SKM-1 treated with dmso at 0.1 percent for 144 hours (cell line): ENCODE measurements at regions not wholly inside any gene's neighbourhood (a gene's known extent, or its start where the extent isn't known, plus 50 kb on each side); places are given as distances from the start of the nearest gene placed in this dataset.

ENCODE experiments used
- DNase-seq: peaks from one replicate; lab custom pipeline; 2025; ENCODE audit not compliant: unreplicated experiment; lab: John Stamatoyannopoulos, UW

DNA sequence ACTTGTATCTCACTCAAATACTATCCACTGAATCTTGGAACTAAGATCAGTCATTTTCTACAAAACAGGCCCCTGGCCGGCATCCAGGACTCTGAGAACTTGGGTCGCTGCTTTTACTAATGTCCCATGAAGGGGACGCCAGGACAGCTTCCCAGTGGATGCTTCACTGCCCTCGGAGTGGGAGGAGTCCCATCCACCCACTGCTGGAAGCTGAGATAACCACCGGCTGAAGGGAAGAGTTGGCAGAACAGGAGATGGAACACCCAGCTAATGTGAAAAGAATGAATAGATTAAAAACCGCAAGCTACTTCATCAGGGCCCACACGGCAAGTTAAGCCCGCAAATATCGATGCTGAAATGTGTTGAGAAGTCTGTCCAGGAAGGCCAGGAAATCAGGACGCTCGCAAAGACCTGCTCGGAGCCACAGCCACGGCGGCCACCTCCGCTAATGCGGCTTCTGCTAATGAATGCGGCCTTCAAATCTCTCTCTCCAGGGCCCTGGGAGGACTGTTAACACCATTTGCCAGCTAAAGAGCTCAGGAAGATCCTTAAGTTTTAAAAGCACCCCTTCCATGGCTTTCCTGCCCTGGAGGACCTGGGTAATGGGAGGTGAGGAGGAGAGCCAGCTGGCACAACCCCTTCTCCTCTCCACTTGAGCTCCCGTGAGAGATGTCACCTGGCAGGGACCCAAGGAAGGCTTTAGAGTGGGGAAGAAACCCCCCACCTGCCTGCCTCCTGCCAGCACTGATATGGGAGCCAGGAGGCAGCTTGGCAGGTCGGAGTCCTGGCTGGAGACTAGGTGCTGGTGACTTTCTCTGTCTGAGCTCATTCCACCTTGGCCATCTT lies 226.6 kb upstream of the RPL38 start:
- DNase-seq: no peak

DNA sequence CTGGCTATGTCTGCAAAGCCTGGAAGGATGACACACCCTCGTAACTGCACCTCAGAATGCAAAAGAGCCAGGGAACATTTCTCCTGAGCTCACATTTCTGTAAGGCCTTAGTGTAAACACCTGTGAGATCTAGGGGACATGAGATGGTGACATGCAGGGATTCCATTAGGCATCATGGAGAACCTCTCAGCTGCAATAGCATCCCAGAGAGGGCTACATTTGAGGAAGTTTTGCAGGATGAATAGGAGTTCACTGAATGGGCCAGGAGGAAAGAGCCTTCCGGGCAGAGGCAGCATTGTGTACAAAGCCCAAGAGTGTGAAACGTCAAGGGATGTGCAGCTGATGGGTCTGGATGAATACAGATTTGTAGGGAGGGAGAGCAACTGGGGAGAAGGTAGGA lies 223.0 kb upstream of the RPL38 start:
- DNase-seq: no peak

DNA sequence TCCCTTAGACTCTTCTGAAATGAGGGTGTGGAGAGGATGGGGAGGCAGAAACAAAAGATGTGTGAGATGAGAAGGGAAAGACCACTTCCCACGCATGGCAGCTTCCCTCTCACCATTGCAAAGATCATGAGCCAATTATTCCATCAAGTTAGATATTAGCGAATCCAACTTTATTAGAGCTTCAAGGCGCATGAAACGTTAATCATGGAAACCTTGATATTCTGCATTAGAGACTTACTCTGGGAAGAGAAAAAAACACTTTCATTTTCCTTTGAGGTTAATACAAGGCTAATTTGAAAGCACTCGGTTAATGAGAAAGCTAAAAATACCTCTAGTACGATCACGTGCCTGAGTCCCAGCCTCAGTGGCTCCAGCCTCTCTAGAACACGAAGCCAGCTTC lies 220.6 kb upstream of the RPL38 start:
- DNase-seq: no peak

DNA sequence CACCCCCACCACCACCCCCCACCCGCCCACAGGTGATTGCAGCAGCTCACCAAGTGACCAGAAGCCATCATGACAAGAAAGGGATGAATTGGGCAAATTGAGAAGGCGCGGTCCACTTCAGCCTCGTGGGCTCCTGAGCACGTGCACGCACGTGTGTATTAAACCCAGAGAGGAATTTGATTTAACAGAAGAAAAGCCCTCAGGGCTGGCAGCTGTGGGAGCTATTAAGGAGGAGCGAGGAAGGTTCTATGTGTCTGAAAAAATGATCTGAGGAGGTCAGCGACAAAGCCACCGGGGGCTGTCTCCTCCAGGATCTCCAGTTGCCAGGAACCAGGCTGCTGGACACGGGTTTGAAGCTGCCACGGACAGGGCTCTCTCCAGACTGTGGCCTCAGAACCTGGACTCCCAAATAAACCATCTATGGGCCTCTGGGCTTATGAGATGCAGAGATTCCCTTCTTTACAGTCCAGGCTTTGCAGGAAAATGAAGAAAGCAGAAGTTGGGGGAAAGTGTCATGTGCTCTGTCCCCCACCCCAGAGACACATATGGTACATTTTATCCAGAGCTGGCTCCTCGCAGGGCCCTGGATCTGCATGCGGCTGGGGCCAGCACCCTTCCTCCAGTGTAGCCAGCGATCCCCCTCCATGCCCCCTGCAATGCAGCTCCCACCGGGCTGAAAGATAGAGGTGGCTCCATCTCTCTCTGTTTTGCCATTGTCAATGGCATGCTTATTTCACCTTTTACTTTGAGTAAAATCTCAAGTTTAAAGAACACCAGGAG lies 219.7 kb upstream of the RPL38 start:
- no peak for DNase-seq

DNA sequence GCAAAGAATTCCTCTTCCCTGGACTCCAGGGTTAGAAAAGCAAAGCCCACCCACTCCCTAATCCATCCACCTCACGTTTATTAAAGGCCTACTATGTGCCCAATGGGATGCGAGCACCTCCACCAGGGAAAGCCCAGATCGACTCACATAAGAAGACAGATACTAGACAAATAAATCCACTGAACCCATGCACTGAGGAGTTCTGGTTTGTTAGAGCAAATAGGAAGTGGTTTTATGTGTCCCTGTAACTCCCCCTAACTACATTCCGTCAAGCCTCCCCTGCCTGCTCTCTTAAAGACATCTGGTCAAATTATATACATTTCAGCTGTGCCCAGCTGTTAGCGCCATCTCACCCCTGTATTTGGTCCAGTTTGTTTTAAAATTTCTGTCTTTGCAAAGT lies 218.5 kb upstream of the RPL38 start:
- DNase-seq: peak; percentile 25

DNA sequence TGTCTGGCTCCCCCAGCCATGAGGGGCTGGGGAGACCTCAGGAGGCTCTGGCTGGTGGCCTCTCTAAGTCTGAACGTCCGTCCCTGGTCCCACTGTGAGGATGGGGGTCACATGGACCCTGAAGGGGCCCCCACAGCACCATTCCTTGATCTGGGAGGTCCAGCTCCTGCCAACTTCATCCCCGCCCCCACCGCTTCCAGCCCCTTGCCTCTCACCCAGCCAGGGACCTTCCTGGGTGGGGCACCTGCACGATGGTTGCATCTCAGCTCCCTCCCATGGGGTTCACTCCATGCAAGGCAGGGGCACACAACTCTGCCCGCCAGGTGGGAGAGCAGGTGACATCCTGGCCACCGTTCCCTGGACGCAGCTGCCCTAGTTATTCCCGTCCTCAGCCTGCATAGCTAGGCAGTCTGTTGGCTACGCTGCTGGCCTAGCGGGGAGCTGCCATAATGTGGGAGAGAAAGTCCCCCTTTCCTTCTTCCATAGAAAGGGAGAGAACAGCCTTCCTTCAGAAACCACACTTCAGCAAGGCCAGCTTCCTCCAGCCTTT lies 217.9 kb upstream of the RPL38 start:
- no peak for DNase-seq

DNA sequence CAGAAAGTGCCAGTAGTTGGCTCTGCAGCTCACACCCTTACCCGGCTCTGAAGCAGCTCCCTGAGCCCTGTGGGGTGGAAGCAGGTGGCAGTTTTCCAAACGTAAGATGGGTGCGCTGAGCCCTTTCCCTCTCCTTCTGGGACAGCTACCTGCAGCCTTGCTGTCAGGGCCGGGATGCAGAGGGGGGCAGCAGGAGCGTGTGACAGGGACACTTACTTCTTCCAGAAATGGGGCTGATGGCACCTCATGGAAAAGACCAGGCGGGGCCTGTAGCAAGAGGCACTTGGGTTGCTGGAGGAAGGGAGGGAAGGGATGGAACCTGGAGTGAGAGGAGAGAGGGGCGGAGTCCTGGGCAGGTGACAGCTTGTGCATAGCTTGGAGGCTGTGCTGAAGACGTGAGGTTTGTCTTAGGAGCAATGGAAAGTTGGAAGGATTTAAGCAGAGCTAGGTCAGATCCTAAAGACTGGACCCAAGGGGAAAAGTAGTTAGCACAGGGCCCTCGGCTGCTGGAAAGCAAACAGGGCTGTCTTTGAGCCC lies 216.8 kb upstream of the RPL38 start:
- DNase-seq: no peak

DNA sequence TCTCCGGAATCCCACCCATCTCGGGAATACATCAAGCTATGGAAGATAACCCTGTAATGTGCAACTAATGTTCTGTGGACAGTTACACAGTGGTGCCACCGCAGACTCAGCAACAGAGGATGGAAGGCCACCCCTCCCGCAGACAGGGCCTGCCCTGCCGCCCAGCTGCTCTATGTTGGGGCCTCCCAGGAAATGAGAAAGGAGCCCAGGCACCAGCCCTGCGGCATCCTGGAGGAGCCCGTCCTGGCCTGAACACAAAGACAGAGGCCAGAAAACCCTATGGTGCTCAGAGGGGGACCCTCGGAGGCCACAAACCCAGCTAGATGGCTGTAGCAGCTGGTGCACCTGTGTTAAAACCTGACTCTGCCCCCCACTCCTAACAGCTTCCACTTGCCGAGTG lies 216.1 kb upstream of the RPL38 start:
- no peak for DNase-seq

DNA sequence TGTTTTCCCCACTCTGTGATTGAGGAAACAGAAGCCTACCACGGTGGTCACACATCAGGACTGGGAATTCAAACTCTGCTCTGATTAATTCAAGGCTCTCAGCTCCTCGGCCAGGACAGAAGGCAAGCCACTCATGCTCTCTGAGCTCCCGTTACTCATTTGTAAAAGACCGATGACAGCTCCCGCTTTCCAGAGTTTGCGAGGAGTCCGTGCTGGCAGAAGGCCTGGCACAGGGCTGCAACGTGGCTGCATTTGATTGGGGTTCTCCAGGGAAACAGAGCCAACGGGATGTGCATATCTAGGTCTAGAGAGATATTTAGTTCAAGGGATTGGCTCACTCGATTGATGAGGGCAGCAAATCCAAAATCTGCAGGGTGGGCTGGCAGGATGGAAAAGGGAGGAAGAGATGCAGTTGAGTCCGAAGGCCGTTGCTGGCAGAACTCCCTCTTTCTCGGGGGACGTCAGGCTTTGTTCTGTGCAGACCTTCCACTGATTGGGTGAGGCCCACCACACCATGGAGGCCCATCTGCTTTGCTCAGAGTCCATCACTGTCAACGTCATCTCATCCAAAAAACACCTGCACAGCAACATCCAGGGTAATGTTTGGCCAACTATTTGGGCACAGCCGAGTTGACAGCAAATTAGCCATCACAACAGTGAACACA lies 215.5 kb upstream of the RPL38 start:
- DNase-seq: no peak

DNA sequence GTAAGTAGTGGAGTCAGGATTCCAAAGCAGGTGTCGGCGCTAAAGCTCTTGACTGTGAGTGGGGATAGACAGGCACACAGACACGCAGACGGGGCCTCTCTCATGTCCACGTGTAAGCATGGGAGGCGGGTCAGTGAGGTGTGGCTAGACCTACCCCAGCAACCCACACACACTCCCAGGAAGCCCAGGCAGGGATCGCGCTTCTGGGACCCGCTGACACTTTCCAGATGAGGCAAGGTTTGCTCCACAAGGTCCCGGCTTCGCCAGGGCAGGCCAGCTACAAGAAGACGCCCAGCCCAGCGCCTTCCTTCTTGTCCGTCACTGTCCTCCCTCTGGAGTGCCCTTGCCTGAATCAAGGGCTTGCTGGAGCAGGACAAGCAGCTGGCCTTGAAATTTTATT lies 213.8 kb upstream of the RPL38 start:
- DNase-seq: no peak

DNA sequence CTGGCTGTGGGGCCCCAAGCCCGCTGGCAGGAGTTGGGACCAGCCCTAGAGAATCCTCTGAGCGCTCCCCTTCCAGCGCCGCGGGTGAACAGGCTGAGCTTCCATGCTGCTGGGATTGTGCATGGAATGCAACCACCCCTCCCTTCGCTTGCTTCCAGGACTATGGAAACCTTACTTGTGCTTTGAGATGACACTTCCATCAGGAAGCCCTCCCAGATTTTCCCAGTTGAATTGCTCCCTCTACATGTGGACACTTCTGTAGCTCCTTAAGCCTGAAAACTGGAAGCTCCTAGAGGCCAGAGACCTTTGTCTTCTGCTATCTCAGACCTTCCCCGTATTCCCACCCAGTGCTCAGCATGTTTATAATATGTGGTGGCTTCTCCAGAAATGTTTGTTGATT lies 213.2 kb upstream of the RPL38 start:
- no peak for DNase-seq

DNA sequence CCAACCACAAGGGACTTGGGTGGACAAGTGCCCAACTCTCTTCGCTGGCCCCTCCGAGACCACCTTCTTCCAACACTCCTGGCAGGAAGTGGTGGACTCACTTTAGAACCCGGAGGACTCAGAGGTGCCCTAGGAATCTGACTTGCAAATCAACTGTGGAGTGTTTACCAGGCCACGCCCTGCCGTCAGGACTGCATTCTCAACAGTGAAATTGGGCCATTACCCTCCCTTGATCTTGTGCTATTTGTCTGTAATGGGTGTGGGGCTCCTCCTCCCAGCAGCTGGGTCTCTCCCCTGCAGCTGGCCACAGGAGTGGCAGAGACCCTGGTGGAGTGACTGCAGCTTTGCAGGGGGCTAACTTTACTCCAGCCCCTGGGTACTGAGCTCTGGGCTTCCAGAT lies 212.2 kb upstream of the RPL38 start:
- DNase-seq: no peak

DNA sequence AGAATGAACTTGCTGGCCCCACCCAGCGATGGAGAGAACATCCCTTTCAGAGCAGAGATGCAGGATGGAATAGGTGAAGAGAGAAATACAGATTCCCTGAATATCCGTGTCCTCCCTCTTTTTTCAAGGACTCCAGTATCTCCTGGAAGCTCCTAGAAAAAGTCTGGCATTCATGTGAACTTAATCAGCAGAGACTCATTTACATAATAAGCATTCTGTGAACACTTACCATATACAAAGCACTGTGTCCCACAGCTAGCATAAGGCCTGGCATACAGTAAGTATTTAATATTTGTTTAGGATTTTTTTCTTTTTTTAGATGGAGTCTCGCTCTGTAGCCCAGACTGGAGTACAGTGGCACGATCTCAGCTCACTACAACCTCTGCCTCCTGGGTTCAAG lies 208.5 kb upstream of the RPL38 start:
- DNase-seq: no peak

DNA sequence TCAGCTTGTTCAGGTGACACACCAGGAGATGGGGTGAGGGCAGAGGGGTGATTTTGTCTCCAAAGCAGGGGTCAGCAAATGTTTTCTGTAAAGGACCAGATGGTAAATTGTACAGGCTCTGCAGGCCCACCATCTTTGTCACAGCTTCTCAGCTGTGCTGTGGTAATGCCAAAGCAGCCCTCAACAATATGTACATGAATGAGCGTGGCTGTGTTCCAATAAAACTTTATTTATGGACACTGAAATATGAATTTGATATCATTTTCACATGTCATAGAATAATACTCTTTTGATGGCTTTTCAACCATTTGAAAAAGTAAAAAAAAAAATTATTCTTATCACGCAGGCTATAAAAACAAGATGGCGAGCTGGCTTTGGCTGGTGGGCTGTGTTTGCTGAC lies 206.4 kb upstream of the RPL38 start:
- DNase-seq: no peak

DNA sequence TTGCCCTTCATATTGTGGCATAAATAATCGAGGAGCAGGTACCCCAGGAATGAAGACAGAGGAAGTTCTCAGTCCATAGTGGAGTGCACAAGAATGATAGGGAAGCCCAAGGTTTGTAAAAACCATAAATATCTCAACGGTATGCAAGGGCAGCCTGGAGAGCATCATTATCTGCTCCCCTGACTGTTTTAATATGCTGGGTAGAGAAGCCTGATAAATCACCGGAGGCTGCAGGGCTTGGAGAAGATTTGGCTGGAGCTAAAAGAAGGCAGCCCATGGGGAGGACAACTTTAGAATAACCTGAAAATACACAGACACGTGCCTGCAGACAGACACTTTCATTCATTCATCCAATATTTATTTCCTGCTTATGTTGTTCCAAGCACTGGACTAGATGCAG lies 205.2 kb upstream of the RPL38 start:
- no peak for DNase-seq

DNA sequence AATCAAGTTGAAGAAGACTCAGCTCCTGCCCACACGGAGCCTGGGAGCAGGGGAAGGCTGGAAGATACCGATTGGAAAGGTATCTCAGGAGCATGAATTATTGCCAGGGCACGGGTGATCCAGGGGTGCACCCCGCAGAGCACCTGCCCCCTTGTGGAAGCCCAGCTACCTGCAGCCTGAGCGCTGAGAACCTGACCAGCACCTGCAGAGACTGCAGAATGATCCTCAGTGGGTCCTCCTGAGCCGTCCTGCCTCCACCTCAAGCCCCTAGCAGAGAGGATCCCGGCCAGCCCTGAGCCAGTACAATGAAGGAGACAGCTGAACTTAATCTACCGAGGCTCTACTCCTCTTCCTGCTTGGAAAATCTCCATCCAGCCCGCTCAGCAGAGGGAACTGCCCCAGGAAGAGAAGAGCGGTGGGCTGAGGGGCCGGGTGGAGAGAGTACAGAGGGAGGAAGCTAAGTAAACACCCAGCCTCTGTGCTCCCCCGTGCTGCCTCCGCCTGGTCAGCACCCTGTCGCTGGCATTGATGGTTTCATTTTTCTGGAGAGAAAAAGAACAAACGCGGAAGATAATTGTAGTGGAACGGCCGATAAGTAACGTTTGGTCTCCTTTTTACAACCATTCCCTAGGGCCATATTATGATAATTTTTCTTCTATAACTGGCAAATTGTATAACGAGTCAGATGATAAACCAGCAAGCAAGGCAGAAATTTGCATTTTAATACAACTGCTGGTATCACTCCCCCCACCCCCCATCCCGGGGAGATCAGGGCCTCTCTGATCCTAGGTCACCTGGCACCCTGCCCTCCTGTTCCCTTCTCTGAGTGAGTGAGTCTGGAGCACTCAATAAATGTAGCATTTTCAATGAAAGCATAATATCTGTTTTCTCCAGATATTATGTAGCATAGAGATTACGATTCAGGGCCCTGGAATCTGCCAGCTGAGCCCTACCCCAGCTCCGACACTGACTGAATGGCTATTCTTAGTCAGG lies 204.5 kb upstream of the RPL38 start:
- peak; percentile 31 for DNase-seq

DNA sequence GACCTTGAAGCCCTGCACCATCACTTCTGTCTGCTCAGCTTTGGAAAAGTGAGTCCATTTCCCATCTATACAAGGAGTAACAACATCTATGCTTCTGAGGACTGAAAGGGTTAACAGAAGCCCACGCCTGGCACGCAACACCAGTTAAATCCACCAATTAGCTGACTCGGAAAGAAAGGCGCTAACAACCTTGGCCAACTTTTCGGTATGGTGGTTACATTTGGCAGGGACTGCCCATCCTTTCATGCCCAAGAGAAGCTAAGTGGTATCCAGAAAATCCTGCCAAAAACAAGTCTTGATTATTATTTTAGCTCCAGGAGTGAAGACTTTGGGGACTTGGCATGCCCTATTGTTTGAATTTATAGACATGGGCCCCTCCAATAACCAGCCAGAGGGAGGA lies 202.3 kb upstream of the RPL38 start:
- no peak for DNase-seq

DNA sequence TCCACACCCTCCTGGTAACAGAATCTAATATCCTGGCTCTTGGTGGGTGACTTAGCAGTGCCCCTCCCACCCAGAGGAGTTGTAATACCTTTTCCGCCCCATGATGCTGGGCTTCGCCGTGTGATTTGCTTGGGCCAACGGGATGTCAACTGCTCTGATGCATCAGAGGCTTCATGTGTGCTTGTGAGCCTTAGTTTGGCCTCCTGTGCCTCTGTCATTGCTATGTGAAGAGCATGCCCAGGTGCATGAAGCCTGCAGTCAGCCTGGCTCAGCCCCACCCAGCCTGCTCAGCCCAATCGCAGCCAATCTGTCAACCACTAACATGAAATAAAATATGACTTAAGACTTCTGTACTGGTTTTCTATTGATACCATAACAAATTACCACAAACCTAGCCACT lies 201.2 kb upstream of the RPL38 start:
- DNase-seq: no peak

DNA sequence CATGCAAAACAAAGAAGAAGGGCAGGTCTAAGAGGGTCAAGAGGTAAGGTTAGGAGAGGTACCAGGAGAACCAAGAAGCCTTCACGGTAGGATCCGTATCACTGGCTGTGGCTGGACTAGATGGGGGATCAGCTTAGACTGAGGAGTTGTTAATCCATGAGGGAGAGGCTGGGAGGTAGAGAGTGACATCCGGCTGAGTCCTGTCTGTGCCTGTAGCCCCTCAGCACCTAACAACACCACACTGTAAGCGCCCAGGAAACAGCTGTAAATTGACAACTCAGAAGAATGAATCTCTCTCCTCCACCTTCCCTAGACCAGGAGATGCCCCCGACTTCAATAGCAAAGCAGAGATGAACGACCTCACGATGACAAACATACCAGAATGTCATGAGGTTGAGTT lies 199.4 kb upstream of the RPL38 start:
- no peak for DNase-seq

DNA sequence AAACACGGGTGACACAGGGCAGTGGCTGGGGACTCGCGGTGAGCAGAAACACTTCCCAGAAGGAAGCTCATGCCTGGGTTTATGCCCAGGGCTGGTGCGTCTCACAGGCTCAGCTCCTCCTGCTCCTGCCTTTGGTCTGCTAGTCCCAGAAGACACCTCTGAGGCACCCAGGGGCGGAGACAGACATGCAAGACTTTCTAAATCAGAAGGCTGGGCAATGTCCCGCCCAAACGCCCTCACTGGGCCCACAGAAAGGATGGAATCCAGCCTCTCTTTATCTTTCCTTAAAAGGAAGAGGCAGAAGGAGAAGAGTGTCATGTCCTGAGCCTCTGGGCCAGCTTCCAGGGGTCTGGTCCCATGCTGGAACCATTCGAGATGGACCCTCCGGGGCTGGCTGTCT lies 197.7 kb upstream of the RPL38 start:
- no peak for DNase-seq
